Keratinocyte (primary cell): ENCODE measurements at regions not wholly inside any gene's neighbourhood (a gene's known extent, or its start where the extent isn't known, plus 50 kb on each side); places are given as distances from the start of the nearest gene placed in this dataset.

Experiments
- DNase-seq: peaks from one replicate; pipeline ENCODE4 v3.0.0-alpha.2; 2011; ENCODE audit warnings: low read depth, missing footprints, low spot score
- FAIRE-seq: peaks from 2 replicates; lab custom pipeline; 2011; peaks lifted over from hg19 to GRCh38; lab: Jason Lieb, UNC
- H2AFZ ChIP-seq: 2 replicates; pipeline ENCODE4 v1.6.0; 2012; ENCODE audit warnings: low read length, control low read depth, inconsistent platforms; ENCODE audit not compliant: control insufficient read depth
- H3K27ac ChIP-seq: 2 replicates; pipeline ENCODE4 v1.5.1; 2011; ENCODE audit warnings: low read length; ENCODE audit not compliant: control insufficient read depth, insufficient read depth
- H3K27me3 ChIP-seq: 3 replicates; pipeline ENCODE4 v1.6.0; 2011; ENCODE audit warnings: low read length; ENCODE audit not compliant: control insufficient read depth, insufficient read depth; ENCODE audit errors: extremely low read depth
- H3K36me3 ChIP-seq, 2 experiments: 2 replicates in 1 of 2; 3 replicates in 1 of 2; pipeline ENCODE4 v1.5.1; 2011; ENCODE audit warnings: low read length in 2 of 2, mild to moderate bottlenecking in 1 of 2; ENCODE audit not compliant: control insufficient read depth in 2 of 2, insufficient read depth in 2 of 2; ENCODE audit errors: extremely low read depth in 1 of 2
- H3K4me1 ChIP-seq: 3 replicates; pipeline ENCODE4 v1.5.1; 2011; ENCODE audit warnings: low read length; ENCODE audit not compliant: control insufficient read depth, insufficient read depth; ENCODE audit errors: extremely low read depth
- H3K4me2 ChIP-seq: 3 replicates; pipeline ENCODE4 v1.6.0; 2011; ENCODE audit warnings: low read depth, low read length; ENCODE audit not compliant: control insufficient read depth, insufficient read depth; ENCODE audit errors: extremely low read depth
- H3K4me3 ChIP-seq, 3 experiments: fragments of 200-600 bp in 1 of 3; sonication (generic) in 1 of 3; 2 replicates in 2 of 3; 3 replicates in 1 of 3; pipeline ENCODE4 v1.5.1; 2011 to 2016; ENCODE audit warnings: low read length in 3 of 3, mild to moderate bottlenecking in 3 of 3, control low read depth in 2 of 3, inconsistent platforms in 1 of 3, low read depth in 1 of 3, mixed read lengths in 1 of 3, mixed run types in 1 of 3, moderate library complexity in 1 of 3; ENCODE audit not compliant: control insufficient read depth in 2 of 3, insufficient read depth in 2 of 3; ENCODE audit errors: extremely low read depth in 1 of 3
- H3K79me2 ChIP-seq: 2 replicates; pipeline ENCODE4 v1.6.0; 2012; ENCODE audit warnings: low read length; ENCODE audit not compliant: control insufficient read depth, insufficient read depth
- H3K9ac ChIP-seq: 3 replicates; pipeline ENCODE4 v1.6.0; 2011; ENCODE audit warnings: low read length; ENCODE audit not compliant: control insufficient read depth, insufficient read depth; ENCODE audit errors: extremely low read depth
- H3K9me1 ChIP-seq: 3 replicates; pipeline ENCODE4 v1.6.0; 2011; ENCODE audit warnings: low read length; ENCODE audit not compliant: control insufficient read depth, insufficient read depth; ENCODE audit errors: extremely low read depth
- H3K9me3 ChIP-seq: 2 replicates; pipeline ENCODE4 v1.5.1; 2012; ENCODE audit warnings: low read depth, low read length; ENCODE audit not compliant: control insufficient read depth
- H4K20me1 ChIP-seq: 3 replicates; pipeline ENCODE4 v1.6.0; 2011; ENCODE audit warnings: low read length; ENCODE audit not compliant: control insufficient read depth, insufficient read depth; ENCODE audit errors: extremely low read depth
- EZH2 ChIP-seq: IDR thresholded peaks from one replicate; pipeline ENCODE4 v1.6.1; 2012; ENCODE audit warnings: inconsistent platforms, mild to moderate bottlenecking, low read length, moderate library complexity
- dilution Hi-C: fragments of 300-500 bp; cut with MboI; formaldehyde crosslinking; loops from one replicate; pipeline ENCODE4 v1.7.0; 2020; ENCODE audit warnings: low sequenced_read_pairs; ENCODE audit not compliant: extremely low pct_ligation_motif_present
- TF ChIP-seq, protein P1 (sequence below), 3 experiments: IDR thresholded peaks in 1 of 3; conservative IDR thresholded peaks in 1 of 3; optimal IDR thresholded peaks in 1 of 3; 2 replicates in 2 of 3; 3 replicates in 1 of 3; pipeline versions ENCODE3 to v1.5.1; 2011; ENCODE audit warnings: low read length in 3 of 3, mild to moderate bottlenecking in 3 of 3, moderate library complexity in 2 of 3, control low read depth in 1 of 3, inconsistent platforms in 1 of 3; ENCODE audit not compliant: insufficient read depth in 2 of 3; ENCODE audit errors: extremely low read depth in 1 of 3

DNA sequence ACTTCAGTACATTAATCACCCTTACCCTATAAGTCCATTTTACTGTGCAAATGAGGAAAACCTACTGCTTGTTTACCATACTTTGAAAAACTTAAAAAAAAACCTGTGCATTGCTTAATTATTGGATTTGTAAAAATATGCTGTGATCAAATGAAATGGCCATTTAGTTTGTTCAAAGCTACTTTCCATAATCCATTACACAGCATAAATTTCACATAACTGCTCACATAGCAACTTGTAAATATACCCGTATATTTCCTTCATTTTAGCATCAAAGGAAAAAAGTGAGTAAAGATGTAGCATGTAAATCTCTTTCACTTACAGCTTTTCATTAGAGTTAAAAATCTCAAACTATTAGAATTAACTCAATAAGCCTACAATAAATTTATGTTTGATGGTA lies 415.1 kb downstream of the NR4A2 start:
- Histone ChIP-seq H3K9me1 (no peaks in the 10 kb centered on the region), H3K79me2 (no peaks in the 10 kb centered on the region), H4K20me1 (no peaks in the 10 kb centered on the region), H3K27ac (no peak overlapping the region), H3K4me1 (no peaks in the 10 kb centered on the region), H3K4me3 (no peak overlapping the region), H3K36me3 (no peaks in the 10 kb centered on the region), H2AFZ (no peak overlapping the region), H3K4me2 (no peak overlapping the region), H3K9ac (no peak overlapping the region), H3K9me3 (no peaks in the 10 kb centered on the region), H3K27me3 (no peaks in the 10 kb centered on the region)
- DNase-seq (no peak), FAIRE-seq (no peak)
- TF ChIP-seq, protein P1, sequence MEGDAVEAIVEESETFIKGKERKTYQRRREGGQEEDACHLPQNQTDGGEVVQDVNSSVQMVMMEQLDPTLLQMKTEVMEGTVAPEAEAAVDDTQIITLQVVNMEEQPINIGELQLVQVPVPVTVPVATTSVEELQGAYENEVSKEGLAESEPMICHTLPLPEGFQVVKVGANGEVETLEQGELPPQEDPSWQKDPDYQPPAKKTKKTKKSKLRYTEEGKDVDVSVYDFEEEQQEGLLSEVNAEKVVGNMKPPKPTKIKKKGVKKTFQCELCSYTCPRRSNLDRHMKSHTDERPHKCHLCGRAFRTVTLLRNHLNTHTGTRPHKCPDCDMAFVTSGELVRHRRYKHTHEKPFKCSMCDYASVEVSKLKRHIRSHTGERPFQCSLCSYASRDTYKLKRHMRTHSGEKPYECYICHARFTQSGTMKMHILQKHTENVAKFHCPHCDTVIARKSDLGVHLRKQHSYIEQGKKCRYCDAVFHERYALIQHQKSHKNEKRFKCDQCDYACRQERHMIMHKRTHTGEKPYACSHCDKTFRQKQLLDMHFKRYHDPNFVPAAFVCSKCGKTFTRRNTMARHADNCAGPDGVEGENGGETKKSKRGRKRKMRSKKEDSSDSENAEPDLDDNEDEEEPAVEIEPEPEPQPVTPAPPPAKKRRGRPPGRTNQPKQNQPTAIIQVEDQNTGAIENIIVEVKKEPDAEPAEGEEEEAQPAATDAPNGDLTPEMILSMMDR (optimal IDR thresholded peaks at IDR 0.05 in 1 of 3, IDR thresholded peaks at IDR 0.05 in 1 of 3, conservative IDR thresholded peaks at IDR 0.05 in 1 of 3; ENCODE audit: extremely low read depth in 1 of 3, insufficient read depth in 2 of 3, low read length in 3 of 3): no peak
- TF ChIP-seq EZH2: no peak
- dilution Hi-C loops: no loop called here

DNA sequence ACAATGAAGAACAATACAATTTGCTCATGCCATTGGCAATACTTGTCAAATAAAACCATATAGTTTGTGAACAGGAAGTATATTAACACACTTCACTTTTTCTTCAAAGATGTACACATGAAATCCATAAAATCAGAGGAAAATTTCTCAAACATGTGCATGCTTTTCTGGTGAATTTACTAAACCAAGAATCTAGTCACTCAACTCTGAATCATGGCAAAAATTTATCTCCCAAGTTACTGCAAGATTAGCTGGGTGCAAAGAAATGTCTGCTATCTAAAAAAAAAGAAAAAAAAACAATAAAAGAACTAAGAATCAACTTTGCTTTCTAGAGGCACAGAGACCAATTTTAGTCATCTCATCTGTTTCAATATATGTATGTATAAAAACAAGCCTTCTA lies 419.2 kb downstream of the NR4A2 start:
- no peak overlapping the region for H2AFZ ChIP-seq
- no peaks in the 10 kb centered on the region for H3K36me3 ChIP-seq
- no peaks in the 10 kb centered on the region for H3K4me1 ChIP-seq
- no peak for FAIRE-seq
- no peaks in the 10 kb centered on the region for H3K9me3 ChIP-seq
- H3K79me2 ChIP-seq: no peaks in the 10 kb centered on the region
- DNase-seq: no peak
- TF ChIP-seq, protein P1 (optimal IDR thresholded peaks at IDR 0.05 in 1 of 3, IDR thresholded peaks at IDR 0.05 in 1 of 3, conservative IDR thresholded peaks at IDR 0.05 in 1 of 3; ENCODE audit: extremely low read depth in 1 of 3, insufficient read depth in 2 of 3, low read length in 3 of 3): no peak
- TF ChIP-seq EZH2: no peak
- H3K27ac ChIP-seq: no peak overlapping the region
- H3K9me1 ChIP-seq: no peaks in the 10 kb centered on the region
- H4K20me1 ChIP-seq: no peaks in the 10 kb centered on the region
- H3K27me3 ChIP-seq: no peaks in the 10 kb centered on the region
- dilution Hi-C loops: no loop called here
- no peak overlapping the region for H3K9ac ChIP-seq
- H3K4me2 ChIP-seq: no peak overlapping the region
- no peak overlapping the region for H3K4me3 ChIP-seq
